CD1c-positive myeloid dendritic cell (primary cell): ENCODE measurements at regions not wholly inside any gene's neighbourhood (a gene's known extent, or its start where the extent isn't known, plus 50 kb on each side); places are given as distances from the start of the nearest gene placed in this dataset.

Experiments used
- DNase-seq: peaks from one replicate; pipeline ENCODE4 v3.0.0-alpha.2; 2016; ENCODE audit errors: extremely low spot score

GRCh38 chr5:2206293-2207108, 323.8 kb upstream of the IRX4 start:
- DNase-seq, result no peak

DNA sequence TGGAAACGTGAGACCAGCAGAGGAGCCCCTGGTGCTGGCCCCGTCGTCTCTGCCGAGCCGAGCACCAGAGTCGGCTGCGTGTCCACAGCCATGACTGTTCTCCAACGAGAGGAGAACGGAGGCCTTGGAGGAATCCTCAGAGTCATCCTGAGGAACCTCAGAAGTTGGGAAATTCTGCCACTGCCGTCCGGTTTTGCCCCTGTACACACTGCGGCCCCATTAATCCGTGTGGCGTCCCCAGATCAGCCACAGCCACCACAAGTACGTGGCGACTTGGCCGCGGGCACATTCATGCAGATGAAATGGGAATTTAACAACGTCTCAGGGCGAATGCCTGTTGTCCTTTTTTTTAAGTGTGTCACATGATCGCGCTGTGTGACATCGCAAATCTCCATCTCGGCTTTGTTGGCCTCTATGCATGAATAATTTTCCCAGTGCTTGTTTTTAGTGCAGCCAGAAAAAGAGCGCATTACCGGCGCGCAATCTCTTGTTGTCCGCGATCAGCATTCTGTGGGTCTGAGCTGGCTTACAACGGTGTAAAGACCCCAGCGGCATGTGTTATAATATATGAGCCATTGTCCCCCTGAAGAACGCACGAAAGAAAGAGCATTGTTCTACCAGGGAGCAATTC, 323.0 kb upstream of the IRX4 start:
- DNase-seq, result no peak

DNA sequence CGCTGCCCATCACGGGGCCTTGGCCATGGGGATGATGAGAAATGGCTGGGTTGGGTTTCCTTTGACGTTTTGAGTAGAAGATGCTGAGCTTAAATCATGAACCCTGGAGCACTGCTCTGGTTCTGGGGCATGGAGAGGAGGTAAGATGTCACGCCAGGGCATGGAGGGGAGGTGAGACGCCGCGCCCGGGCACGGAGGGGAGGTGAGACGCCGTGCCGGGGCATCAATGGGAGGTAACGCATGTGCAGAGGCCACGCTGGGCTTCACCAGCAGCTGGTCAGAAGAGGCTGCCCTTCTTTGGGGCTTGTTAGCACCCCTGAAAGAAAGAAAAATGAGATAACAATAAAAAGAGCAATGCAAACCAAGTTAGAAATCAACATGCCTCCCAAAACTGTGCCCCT, 322.5 kb upstream of the IRX4 start:
- DNase-seq, result no peak

- no peak for DNase-seq
These were observed 321.9 kb upstream of the IRX4 start for GRCh38 chr5:2204366-2205184.

DNA sequence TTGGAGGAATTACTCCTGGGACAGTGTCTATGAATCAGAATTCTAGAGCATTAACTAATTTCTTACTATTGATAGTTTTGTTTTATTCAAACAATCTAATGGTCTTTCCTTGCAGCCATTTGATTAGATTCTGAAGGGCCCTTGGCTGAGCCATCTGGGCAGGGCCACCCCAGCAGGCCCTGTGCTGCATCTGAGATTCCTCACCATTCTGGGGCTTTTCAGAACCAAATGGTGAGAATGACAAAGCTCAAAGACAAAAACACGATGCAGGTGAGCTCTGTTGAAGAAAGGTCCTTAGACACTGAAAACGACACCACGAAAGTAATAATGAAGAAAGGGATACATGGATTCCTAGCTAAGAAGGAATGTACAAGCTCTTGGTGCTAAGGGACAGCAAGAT, 321.0 kb upstream of the IRX4 start:
- no peak for DNase-seq

DNA sequence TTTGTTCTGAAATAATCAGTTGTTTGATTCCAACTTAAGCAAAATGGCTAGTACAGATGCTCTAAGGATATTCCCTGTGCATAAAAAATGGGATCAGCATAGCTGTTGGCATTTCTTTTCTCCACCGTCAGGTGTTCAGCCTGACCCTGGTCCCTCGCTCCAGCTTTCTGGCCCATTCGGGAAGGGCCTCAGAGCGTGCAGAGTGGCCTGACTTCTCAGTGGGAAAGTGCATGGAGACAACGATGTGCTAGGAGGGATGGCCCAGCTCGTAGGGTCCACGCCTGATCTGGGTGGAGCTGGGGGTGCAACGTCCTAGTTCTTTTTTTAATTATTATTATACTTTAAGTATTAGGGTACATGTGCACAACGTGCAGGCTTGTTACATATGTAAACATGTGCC, 319.1 kb upstream of the IRX4 start:
- DNase-seq, result no peak

DNA sequence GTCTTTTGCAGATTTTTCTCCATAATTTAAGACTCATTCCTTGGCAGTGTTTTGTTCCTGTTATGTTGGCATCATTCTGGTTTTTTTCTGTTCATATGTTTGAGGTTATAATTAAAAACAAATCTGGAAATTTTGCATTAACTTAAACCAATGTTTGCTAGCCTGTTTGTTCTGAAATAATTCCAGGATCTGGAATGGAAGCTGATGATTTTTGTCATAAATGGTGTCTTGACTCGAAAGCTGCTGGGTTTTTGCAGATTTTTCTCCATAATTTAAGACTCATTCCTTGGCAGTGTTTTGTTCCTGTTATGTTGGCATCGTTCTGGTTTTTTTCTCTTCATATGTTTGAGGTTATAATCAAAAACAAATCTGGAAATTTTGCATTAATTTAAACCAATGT, 318.7 kb upstream of the IRX4 start:
- no peak for DNase-seq

DNA sequence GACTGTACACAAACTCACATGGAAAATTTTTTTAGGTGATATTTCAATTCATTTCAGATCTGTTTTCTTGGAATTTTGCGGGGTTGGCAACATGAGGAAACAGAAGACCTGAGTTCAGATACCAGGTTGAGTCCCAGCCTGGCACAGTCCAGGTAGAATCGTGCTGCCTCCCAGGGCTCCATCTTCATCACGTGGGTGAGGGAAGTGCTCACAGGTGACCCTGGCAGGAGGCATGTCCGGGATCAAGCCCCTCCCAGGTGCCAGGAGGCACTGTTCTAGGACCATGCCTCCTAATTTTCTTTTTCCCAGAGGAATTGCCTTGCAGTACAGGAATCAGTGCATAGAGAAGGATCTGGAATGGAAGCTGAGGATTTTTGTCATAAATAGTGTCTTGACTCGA, 318.3 kb upstream of the IRX4 start:
- DNase-seq, result no peak

- no peak for DNase-seq
These were observed 317.7 kb upstream of the IRX4 start for GRCh38 chr5:2200261-2200950.

DNA sequence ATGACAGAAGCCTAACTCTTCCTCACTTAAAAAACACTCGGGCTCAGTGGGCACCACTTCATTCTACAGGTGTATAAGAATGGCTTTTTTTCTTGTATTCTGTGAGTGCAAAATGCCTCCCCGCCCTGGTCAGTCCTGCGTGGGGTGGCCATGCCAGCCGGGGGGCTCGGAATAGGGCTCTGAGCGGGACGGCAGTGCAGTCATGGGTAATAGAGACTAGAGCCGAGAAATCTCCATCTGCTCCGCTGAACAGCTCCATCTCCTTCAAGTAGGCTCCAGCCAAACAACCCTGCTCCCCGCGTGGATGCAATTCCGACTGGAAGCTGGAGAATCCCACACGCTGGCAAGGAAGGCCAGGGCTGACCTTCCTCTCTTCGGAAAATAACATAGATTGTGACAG, 317.0 kb upstream of the IRX4 start:
- DNase-seq, result no peak

DNA sequence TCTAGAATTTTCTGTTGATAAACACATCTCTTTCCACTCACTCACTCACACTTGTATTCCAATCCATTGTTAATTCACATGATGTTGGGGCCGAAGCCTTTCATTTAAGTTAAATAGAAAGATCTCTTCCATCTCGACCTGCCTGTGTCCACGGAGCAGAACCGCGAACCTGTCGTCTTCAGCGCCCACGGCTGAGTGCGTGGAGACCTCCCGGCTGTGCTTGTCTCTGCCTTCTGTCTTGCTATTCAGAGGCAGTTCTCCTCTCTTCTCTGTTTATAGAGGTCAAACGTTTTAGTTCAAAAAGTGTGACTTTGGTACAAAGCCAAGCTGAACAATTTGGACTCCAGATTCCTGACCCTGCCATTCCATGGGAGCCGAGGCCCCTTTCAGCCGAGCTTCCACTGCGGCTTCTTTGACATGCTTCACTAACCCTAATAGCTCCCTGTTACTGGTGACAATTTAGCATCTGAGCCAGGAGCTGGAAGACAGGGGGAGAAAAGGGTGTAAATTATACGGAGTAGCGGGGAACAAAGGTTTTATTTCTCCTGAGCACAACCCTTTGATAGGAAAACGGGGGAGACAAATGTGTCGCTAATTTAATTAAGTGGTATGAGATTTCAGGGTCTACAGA, 314.4 kb upstream of the IRX4 start:
- DNase-seq, result no peak

DNA sequence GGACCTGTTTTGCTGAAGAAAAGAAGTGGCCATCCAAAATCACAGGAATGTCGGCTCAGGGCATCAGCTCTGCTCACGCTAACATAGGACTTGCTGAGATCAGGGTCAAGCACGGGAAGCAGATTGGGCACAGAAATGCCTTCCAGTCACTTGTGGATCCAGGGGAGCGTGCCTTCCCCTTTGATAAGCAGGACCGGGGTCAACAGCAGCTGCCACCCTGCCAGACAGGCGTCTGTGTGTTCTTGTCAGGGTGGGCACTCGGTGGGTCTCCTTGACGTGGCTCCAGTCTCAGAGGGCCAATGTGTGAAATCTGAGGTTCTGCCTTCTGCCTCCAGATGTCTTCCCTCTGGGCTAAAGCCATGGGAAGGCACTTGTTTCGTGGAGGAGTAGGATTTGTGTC, 313.7 kb upstream of the IRX4 start:
- no peak for DNase-seq

DNA sequence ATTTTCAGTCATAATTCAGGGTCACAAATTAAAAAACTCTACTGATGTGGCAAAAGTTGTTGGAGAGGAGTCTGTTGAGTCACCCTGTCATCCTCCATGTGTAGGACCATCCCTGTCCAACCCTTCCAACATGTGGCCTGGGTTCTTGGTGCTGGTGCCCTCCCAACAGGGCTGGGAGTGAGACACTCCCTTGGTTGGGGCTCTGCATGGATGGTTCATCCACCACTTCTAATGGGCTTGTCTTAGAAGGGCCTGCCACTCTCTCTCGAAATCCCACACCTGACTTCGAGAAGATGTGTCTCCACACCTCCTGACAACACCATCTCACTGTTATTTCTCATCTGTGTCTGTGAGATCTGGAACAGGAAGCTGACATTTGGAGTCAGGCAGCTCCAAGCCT, 312.2 kb upstream of the IRX4 start:
- no peak for DNase-seq

DNA sequence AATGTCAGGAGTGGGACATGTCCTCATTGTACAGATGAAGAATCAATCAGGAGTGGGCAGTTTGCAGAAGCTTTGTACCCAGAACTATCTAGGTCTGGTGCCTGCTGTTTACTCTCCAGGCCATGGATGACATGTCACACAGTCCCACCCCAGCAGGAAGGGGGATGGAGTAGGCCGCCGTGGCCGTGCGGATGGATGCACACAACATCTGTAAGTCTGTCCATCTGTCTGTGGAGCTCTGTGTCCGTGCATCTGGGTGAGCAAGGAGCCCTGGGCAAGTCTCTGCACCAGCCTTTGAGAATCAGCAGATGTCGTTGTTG, 311.5 kb upstream of the IRX4 start:
- DNase-seq, result no peak

DNA sequence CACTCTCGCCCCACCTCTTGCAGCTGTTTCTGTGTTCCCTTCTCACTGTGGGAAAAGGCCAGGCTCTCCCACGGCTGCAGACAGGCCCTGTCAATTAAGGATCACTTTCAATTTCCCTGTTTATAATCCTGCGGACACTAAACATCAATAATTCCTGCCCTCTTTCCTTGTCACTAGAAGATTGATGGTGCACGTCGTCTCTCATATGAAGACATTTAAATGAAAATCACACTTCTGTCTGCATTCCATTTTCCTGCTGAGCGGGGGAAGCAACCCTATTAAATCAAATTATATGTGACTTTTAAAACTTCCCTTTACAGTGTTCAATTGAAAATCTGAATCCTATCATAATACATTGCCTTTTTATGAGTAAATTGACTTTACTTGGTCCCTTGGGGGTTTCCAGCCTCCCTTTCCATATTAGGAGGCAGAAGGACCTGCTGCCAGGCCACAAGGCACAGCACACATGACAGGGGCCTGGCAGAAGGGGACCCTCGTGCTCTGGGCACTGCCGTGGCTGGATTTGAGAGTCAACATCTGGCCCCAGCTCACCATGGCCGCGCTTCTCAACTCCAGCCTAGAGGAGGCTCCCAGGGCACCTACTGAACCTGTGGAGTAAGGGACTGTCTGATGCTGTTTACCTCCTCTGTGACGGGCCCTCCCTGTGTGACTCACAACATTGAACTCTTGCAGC, 311.0 kb upstream of the IRX4 start:
- no peak for DNase-seq

- no peak for DNase-seq
These were observed 310.4 kb upstream of the IRX4 start for GRCh38 chr5:2193142-2193541.

- no peak for DNase-seq
These were observed 309.8 kb upstream of the IRX4 start for GRCh38 chr5:2192496-2192895.

GRCh38 chr5:2191972-2192371, 309.2 kb upstream of the IRX4 start:
- no peak for DNase-seq

DNA sequence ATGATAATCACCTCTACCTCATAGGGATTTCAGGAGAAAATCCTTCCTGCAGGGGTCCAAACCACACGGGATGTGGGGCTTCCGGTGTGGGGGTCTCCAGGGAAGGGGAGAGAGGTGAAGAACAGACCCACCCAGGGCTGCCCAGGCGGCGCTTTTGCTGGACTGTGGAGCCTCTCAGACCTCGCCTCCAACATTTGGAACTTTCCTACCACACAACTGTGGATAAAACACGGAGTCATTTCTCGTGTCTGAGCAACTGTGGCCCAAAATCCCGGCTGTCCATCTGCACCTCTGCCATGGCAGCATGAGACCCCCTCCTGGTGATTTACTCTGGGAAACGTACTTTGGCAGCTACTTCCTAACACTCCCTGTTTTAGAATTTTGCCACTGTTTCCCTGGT, 307.8 kb upstream of the IRX4 start:
- DNase-seq, result no peak

GRCh38 chr5:2188661-2189060, 305.9 kb upstream of the IRX4 start:
- DNase-seq, result no peak

- no peak for DNase-seq
These were observed 305.4 kb upstream of the IRX4 start for GRCh38 chr5:2188137-2188536.
